CD14-positive monocyte (primary cell): ENCODE measurements at regions not wholly inside any gene's neighbourhood (a gene's known extent, or its start where the extent isn't known, plus 50 kb on each side); places are given as distances from the start of the nearest gene placed in this dataset.

Experiments used
- DNase-seq, 3 donors: peaks; one replicate each; pipeline ENCODE4 v3.0.0-alpha.2; 2011 to 2022
- H2AFZ ChIP-seq: 2 replicates; pipeline ENCODE4 v1.6.0; 2012; ENCODE audit warnings: mild to moderate bottlenecking, low read depth, low read length, inconsistent platforms; ENCODE audit not compliant: insufficient read depth, poor library complexity, severe bottlenecking
- H3K27ac ChIP-seq, 2 donors: 1 replicate in 1 of 2; 2 replicates in 1 of 2; pipeline ENCODE4 v1.5.1; 2012 to 2013; ENCODE audit warnings: low read length in 2 of 2, control low read depth in 1 of 2, inconsistent platforms in 1 of 2, low read depth in 1 of 2, mild to moderate bottlenecking in 1 of 2
- H3K27me3 ChIP-seq, 2 donors: one replicate each; pipeline versions ENCODE4 v1.6.0 to v1.6.1; 2011 to 2013; ENCODE audit warnings: low read length in 2 of 2; ENCODE audit not compliant: control insufficient read depth in 2 of 2, insufficient read depth in 2 of 2
- H3K36me3 ChIP-seq, 2 donors: replicated peaks in 1 of 2; 1 replicate in 1 of 2; 2 replicates in 1 of 2; pipeline versions ENCODE4 v1.5.1 to v1.6.1; 2012 to 2013; ENCODE audit warnings: low read length in 2 of 2, control low read depth in 1 of 2, inconsistent platforms in 1 of 2, mild to moderate bottlenecking in 1 of 2; ENCODE audit not compliant: insufficient read depth in 2 of 2, control insufficient read depth in 1 of 2
- H3K4me1 ChIP-seq, 2 donors: 1 replicate in 1 of 2; 2 replicates in 1 of 2; pipeline versions ENCODE4 v1.5.1 to v1.6.1; 2012 to 2013; ENCODE audit warnings: low read length in 2 of 2, control low read depth in 1 of 2, inconsistent platforms in 1 of 2, mild to moderate bottlenecking in 1 of 2, moderate library complexity in 1 of 2; ENCODE audit not compliant: insufficient read depth in 2 of 2, control insufficient read depth in 1 of 2
- H3K4me2 ChIP-seq: replicated peaks from 2 replicates; pipeline ENCODE3; 2012; ENCODE audit warnings: low read length, moderate library complexity, mild to moderate bottlenecking; ENCODE audit not compliant: poor library complexity, severe bottlenecking; ENCODE audit errors: extremely low read depth
- H3K4me3 ChIP-seq, 3 experiments: fragments of 200-600 bp in 1 of 3; sonication (generic) in 1 of 3; replicated peaks in 1 of 3; 1 replicate in 2 of 3; 2 replicates in 1 of 3; pipeline ENCODE4 v1.5.1; 2011 to 2013; ENCODE audit warnings: low read length in 3 of 3, mild to moderate bottlenecking in 3 of 3, control low read depth in 2 of 3, low read depth in 2 of 3, inconsistent platforms in 1 of 3, moderate library complexity in 1 of 3
- H3K79me2 ChIP-seq: 2 replicates; pipeline ENCODE4 v1.6.0; 2012; ENCODE audit warnings: mild to moderate bottlenecking, control low read depth, inconsistent platforms, low read length, moderate library complexity; ENCODE audit not compliant: insufficient read depth
- H3K9ac ChIP-seq: 2 replicates; pipeline ENCODE4 v1.6.0; 2017; ENCODE audit warnings: low read length, mild to moderate bottlenecking; ENCODE audit not compliant: insufficient read depth, poor library complexity, severe bottlenecking
- H3K9me3 ChIP-seq, 2 donors: replicated peaks in 1 of 2; 1 replicate in 1 of 2; 2 replicates in 1 of 2; pipeline versions ENCODE4 v1.5.1 to v1.6.1; 2012 to 2013; ENCODE audit warnings: low read length in 2 of 2, control low read depth in 1 of 2; ENCODE audit not compliant: control insufficient read depth in 1 of 2, insufficient read depth in 1 of 2
- H4K20me1 ChIP-seq: 2 replicates; pipeline ENCODE4 v1.6.0; 2012; ENCODE audit warnings: mild to moderate bottlenecking, low read length, control low read depth, moderate library complexity; ENCODE audit not compliant: insufficient read depth
- H3K27ac Mint-ChIP-seq, 7 donors: one replicate each; pipeline ENCODE4 v1.8.0; 2020; ENCODE audit warnings: mild to moderate bottlenecking in 7 of 7, mixed read lengths in 7 of 7, moderate library complexity in 6 of 7, inconsistent platforms in 2 of 7
- H3K27me3 Mint-ChIP-seq, 3 donors: one replicate each; pipeline ENCODE4 v1.8.0; 2021 to 2022; ENCODE audit warnings: low read depth in 3 of 3, mild to moderate bottlenecking in 3 of 3, mixed read lengths in 3 of 3, moderate library complexity in 3 of 3, inconsistent platforms in 1 of 3
- H3K36me3 Mint-ChIP-seq, 2 donors: one replicate each; pipeline ENCODE4 v1.8.0; 2020; ENCODE audit warnings: mixed read lengths in 2 of 2, inconsistent platforms in 1 of 2, mild to moderate bottlenecking in 1 of 2
- H3K4me1 Mint-ChIP-seq: one replicate; pipeline ENCODE4 v1.8.0; 2020; ENCODE audit warnings: mild to moderate bottlenecking, mixed read lengths
- H3K4me3 Mint-ChIP-seq, 2 donors: one replicate each; pipeline ENCODE4 v1.8.0; 2020; ENCODE audit warnings: mild to moderate bottlenecking in 2 of 2, mixed read lengths in 2 of 2, moderate library complexity in 1 of 2
- H3K9me3 Mint-ChIP-seq, 7 donors: one replicate each; pipeline ENCODE4 v1.8.0; 2020 to 2022; ENCODE audit warnings: mixed read lengths in 7 of 7, mild to moderate bottlenecking in 6 of 7, moderate library complexity in 6 of 7, inconsistent platforms in 2 of 7
- WGBS: methylation state at CpG from one replicate; pipeline ENCODE4 v1.1.5; 2013; ENCODE audit warnings: missing lambda C conversion rate; ENCODE audit not compliant: insufficient coverage; 5-methylcytosine and 5-hydroxymethylcytosine counted together
- intact Hi-C, 2 donors: fragments of 100-400 bp; cut with micrococcal nuclease; formaldehyde crosslinking; loops; one replicate each; pipeline versions ENCODE4 v1.15.0 to v1.15.1; 2023
- TF ChIP-seq, protein P1 (sequence below): fragments of 200-600 bp; IDR thresholded peaks from one replicate; pipeline ENCODE4 v1.8.0; 2022; ENCODE audit warnings: antibody characterized with exemption, mild to moderate bottlenecking

DNA sequence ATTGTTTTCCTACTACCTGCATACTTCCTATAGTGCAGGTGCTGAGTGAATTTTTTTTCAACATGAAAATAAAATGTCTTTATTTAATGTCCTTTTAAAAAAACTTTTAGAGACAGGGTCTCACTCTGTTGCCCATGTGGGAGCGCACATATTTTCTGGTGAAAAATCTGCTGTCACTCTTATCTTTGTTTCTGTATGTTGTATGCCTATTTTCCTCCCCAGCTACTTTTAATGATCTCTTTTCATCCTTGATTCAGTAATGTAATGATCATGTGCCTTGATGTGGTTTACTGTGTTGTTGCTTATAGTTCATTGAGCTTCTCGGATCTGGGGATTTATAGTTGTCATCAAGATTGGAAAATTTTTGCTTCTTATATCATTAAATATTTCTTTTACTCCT is 117.3 kb downstream of the ARL6IP6 start:
- no peaks in the 10 kb centered on the region for H3K4me1 Mint-ChIP-seq
- peaks cover 0 to 19% (median 7%) of the 10 kb centered on the region in 7 donors for H3K9me3 Mint-ChIP-seq
- Histone ChIP-seq H3K4me2 (no peak overlapping the region), H4K20me1 (no peaks in the 10 kb centered on the region), H2AFZ (no peak overlapping the region), H3K9ac (no peak overlapping the region), H3K36me3 (no peaks in the 10 kb centered on the region), H3K4me3 (no peak overlapping the region), H3K27me3 (no peaks in the 10 kb centered on the region), H3K9me3 (no peaks in the 10 kb centered on the region), H3K4me1 (no peaks in the 10 kb centered on the region), H3K79me2 (no peaks in the 10 kb centered on the region), H3K27ac (no peak overlapping the region)
- no peak for DNase-seq
- no peak overlapping the region for H3K27ac Mint-ChIP-seq
- intact Hi-C loops, result no loop called here
- TF ChIP-seq, protein P1, sequence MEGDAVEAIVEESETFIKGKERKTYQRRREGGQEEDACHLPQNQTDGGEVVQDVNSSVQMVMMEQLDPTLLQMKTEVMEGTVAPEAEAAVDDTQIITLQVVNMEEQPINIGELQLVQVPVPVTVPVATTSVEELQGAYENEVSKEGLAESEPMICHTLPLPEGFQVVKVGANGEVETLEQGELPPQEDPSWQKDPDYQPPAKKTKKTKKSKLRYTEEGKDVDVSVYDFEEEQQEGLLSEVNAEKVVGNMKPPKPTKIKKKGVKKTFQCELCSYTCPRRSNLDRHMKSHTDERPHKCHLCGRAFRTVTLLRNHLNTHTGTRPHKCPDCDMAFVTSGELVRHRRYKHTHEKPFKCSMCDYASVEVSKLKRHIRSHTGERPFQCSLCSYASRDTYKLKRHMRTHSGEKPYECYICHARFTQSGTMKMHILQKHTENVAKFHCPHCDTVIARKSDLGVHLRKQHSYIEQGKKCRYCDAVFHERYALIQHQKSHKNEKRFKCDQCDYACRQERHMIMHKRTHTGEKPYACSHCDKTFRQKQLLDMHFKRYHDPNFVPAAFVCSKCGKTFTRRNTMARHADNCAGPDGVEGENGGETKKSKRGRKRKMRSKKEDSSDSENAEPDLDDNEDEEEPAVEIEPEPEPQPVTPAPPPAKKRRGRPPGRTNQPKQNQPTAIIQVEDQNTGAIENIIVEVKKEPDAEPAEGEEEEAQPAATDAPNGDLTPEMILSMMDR, result no peak
- H3K4me3 Mint-ChIP-seq, result no peak overlapping the region
- no CpG with 5 or more reads among the region's 2 CpGs for WGBS
- no peaks in the 10 kb centered on the region for H3K27me3 Mint-ChIP-seq
- H3K36me3 Mint-ChIP-seq, result no peaks in the 10 kb centered on the region

DNA sequence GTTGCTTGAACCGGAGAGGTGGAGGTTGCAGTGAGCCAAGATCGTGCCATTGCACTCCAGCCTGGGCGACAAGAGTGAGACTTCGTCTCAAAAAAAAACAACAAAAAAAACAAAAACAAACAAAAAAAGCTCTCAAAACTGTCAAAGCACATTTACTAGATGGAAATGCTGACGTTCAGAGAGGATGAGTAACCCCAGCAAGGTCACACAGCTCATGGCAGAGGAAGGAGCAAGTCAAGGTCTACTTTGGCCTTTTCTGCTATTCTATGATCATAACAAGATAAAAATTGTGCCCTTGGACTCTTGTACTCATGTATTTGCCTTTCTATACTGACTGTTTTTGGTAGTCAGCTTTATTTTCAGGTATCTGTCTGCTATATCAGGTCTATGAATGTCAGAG is 109.5 kb downstream of the ARL6IP6 start:
- intact Hi-C loops, result no loop called here
- DNase-seq, result no peak
- TF ChIP-seq, protein P1, result no peak
- Mint-ChIP-seq H3K4me1 (no peaks in the 10 kb centered on the region), H3K4me3 (no peak overlapping the region), H3K27ac (peak overlapping the region in 1 of 7 donors; percentile 38), H3K9me3 (peaks cover 0 to 7% (median 4%) of the 10 kb centered on the region in 7 donors), H3K27me3 (peaks cover 1 to 2% (median 2%) of the 10 kb centered on the region in 3 donors), H3K36me3 (no peaks in the 10 kb centered on the region)
- Histone ChIP-seq H4K20me1 (no peaks in the 10 kb centered on the region), H3K36me3 (no peaks in the 10 kb centered on the region), H3K4me3 (no peak overlapping the region), H3K9me3 (no peaks in the 10 kb centered on the region), H3K9ac (no peak overlapping the region), H3K4me2 (no peak overlapping the region), H2AFZ (no peak overlapping the region), H3K4me1 (no peaks in the 10 kb centered on the region), H3K27ac (no peak overlapping the region), H3K27me3 (no peaks in the 10 kb centered on the region), H3K79me2 (no peaks in the 10 kb centered on the region)
- WGBS, result 62% methylated on average over 1 of the region's 5 CpGs
